ENCODE measurements at regions not wholly inside any gene's neighbourhood (a gene's known extent, or its start where the extent isn't known, plus 50 kb on each side); places are given as distances from the start of the nearest gene placed in this dataset.

DNA sequence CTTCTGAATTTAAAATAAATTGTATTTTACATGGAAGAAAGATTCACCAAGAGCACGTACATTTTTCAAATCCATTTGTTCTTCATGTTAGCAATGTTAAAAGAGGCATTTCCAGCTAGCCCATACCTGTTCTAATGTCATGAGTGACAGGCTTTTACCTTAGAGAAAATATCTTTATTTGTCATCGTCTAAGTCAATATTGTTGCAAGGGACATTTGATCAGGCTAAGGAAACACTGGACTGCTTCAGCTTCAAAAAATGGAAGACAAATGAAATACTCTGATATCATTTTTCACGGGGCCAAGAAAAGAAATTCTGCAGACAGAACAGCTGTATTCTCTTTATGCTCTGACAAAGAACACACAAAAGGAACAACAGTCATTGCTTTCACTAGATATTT lies 207.7 kb downstream of the RCHY1 start:
- no peak for TF ChIP-seq CTCF (IDR thresholded peaks at IDR 0.05; ENCODE audit: extremely low read depth in 1 of 2, insufficient read depth in 1 of 2, low read depth in 1 of 2, low read length in 2 of 2)
- TF ChIP-seq EZH2 (IDR thresholded peaks at IDR 0.05; ENCODE audit: borderline replicate concordance, low read depth, low read length, severe bottlenecking) = no peak
- no peak for TF ChIP-seq POLR2AphosphoS5 (IDR thresholded peaks at IDR 0.05; ENCODE audit: insufficient read depth, low read depth, low read length)

All from endothelial cell of umbilical vein (primary cell).